ENCODE measurements at regions not wholly inside any gene's neighbourhood (a gene's known extent, or its start where the extent isn't known, plus 50 kb on each side); places are given as distances from the start of the nearest gene placed in this dataset.

GRCh38 chr5:130279386-130279785 is 375.1 kb downstream of the CHSY3 start:
- TF ChIP-seq ZNF274 (IDR thresholded peaks at IDR 0.05; ENCODE audit: low read depth, low read length), result no peak
- TF ChIP-seq YY1 (IDR thresholded peaks at IDR 0.05; ENCODE audit: insufficient read depth, insufficient read length), result no peak
- TF ChIP-seq SUZ12 (IDR thresholded peaks at IDR 0.05; ENCODE audit: extremely low read depth, insufficient read depth, insufficient read length), result no peak

All from NT2/D1 (cell line).